RWPE2 (cell line): ENCODE measurements at regions not wholly inside any gene's neighbourhood (a gene's known extent, or its start where the extent isn't known, plus 50 kb on each side); places are given as distances from the start of the nearest gene placed in this dataset.

Source experiments
- ATAC-seq: fragments of 200-7000 bp; cut with Tn5 transposase; 3 replicates; pipeline ENCODE4 v1.9.1; 2021; ENCODE audit warnings: low read depth
- DNase-seq: peaks from one replicate; pipeline ENCODE4 v3.0.0-alpha.2; 2020; ENCODE audit warnings: low spot score
- H3K27ac ChIP-seq: fragments of 450-650 bp; 2 replicates; pipeline ENCODE4 v1.5.1; 2017; ENCODE audit warnings: mild to moderate bottlenecking; ENCODE audit not compliant: poor library complexity, severe bottlenecking
- H3K27me3 ChIP-seq: fragments of 250-450 bp; sonication (Bioruptor Pico); 2 replicates; pipeline ENCODE4 v1.5.1; 2021; ENCODE audit warnings: mild to moderate bottlenecking, moderate library complexity; ENCODE audit not compliant: insufficient read depth, poor library complexity, severe bottlenecking
- H3K36me3 ChIP-seq: fragments of 250-450 bp; sonication (Bioruptor Pico); 2 replicates; pipeline ENCODE4 v1.5.1; 2020; ENCODE audit warnings: low read depth, mild to moderate bottlenecking, moderate library complexity
- H3K4me1 ChIP-seq: fragments of 250-450 bp; sonication (Bioruptor Pico); 2 replicates; pipeline ENCODE4 v1.5.1; 2021; ENCODE audit warnings: mild to moderate bottlenecking, moderate library complexity; ENCODE audit not compliant: insufficient read depth, poor library complexity, severe bottlenecking
- H3K4me3 ChIP-seq: fragments of 250-450 bp; sonication (Bioruptor Pico); 2 replicates; pipeline ENCODE4 v1.5.1; 2021; ENCODE audit warnings: mild to moderate bottlenecking, moderate library complexity; ENCODE audit not compliant: severe bottlenecking
- H3K9me3 ChIP-seq: fragments of 250-450 bp; sonication (Bioruptor Pico); 2 replicates; pipeline ENCODE4 v1.5.1; 2021; ENCODE audit warnings: mild to moderate bottlenecking, moderate library complexity; ENCODE audit not compliant: severe bottlenecking
- CTCF ChIP-seq: fragments of 450-650 bp; IDR thresholded peaks from one replicate; pipeline ENCODE4 v1.5.1; 2017; ENCODE audit warnings: mild to moderate bottlenecking, moderate library complexity; ENCODE audit not compliant: poor library complexity, severe bottlenecking

DNA sequence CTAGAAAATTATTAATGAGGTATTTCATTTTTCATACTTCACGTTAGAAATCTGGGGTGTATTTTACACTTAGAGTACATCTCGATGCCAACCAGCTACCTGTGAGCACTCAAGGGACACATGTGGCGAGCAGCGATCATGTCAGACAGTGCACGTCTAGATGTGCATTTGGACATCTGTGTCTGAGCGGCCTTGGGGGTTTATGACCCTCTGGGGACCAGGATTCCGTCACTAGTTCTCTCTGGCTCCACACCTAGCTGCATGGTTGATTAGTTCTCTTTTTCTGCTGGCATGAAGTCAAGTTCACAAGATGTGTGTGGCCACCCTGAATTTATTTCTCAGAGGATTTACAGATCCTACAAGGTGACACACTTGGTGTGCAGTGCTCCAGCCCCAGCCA is 192.2 kb downstream of the TSN start:
- no peak overlapping the region for H3K27ac ChIP-seq
- no peaks in the 10 kb centered on the region for H3K27me3 ChIP-seq
- H3K9me3 ChIP-seq, result no peaks in the 10 kb centered on the region
- no peak for ATAC-seq
- no peak overlapping the region for H3K4me3 ChIP-seq
- no peak for TF ChIP-seq CTCF
- H3K4me1 ChIP-seq, result peaks cover 13% of the 10 kb centered on the region
- no peak for DNase-seq
- no peaks in the 10 kb centered on the region for H3K36me3 ChIP-seq

DNA sequence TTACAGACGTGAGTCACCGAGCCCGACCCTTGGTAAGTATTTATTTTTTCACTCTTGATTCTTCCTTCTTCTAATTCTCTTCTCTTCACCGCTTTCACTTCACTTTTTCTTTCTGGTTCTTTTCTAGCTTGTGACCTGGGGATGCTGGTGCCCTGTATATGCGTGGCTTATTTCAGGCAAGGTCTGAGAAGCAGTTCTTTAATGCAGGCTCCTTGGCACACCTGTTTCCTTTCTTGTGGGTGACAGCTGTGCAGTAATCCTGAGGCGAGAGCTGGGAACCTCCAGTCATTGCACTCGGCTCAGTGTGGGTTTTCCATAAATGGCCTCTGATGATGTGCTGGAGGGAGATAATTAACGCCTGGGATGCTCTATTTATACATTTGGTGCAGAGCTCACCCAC is 193.8 kb downstream of the TSN start:
- no peaks in the 10 kb centered on the region for H3K9me3 ChIP-seq
- DNase-seq (no peak), ATAC-seq (no peak)
- H3K4me1 ChIP-seq, result peaks cover 6% of the 10 kb centered on the region
- no peaks in the 10 kb centered on the region for H3K36me3 ChIP-seq
- H3K27ac ChIP-seq, result no peak overlapping the region
- H3K4me3 ChIP-seq, result no peak overlapping the region
- H3K27me3 ChIP-seq, result no peaks in the 10 kb centered on the region
- TF ChIP-seq CTCF, result no peak

GRCh38 chr2:121955426-121955825 is 200.0 kb downstream of the TSN start:
- DNase-seq (no peak), ATAC-seq (no peak)
- H3K4me1 ChIP-seq, result no peaks in the 10 kb centered on the region
- H3K27me3 ChIP-seq, result no peaks in the 10 kb centered on the region
- no peak for TF ChIP-seq CTCF
- H3K36me3 ChIP-seq, result no peaks in the 10 kb centered on the region
- no peak overlapping the region for H3K4me3 ChIP-seq
- H3K9me3 ChIP-seq, result no peaks in the 10 kb centered on the region
- no peak overlapping the region for H3K27ac ChIP-seq

- TF ChIP-seq CTCF, result no peak
- no peaks in the 10 kb centered on the region for H3K27me3 ChIP-seq
- no peaks in the 10 kb centered on the region for H3K9me3 ChIP-seq
- H3K27ac ChIP-seq, result no peak overlapping the region
- no peaks in the 10 kb centered on the region for H3K4me1 ChIP-seq
- no peak for DNase-seq
- no peaks in the 10 kb centered on the region for H3K36me3 ChIP-seq
- ATAC-seq, result no peak
- no peak overlapping the region for H3K4me3 ChIP-seq
These were observed 200.4 kb downstream of the TSN start for GRCh38 chr2:121955872-121956271.

DNA sequence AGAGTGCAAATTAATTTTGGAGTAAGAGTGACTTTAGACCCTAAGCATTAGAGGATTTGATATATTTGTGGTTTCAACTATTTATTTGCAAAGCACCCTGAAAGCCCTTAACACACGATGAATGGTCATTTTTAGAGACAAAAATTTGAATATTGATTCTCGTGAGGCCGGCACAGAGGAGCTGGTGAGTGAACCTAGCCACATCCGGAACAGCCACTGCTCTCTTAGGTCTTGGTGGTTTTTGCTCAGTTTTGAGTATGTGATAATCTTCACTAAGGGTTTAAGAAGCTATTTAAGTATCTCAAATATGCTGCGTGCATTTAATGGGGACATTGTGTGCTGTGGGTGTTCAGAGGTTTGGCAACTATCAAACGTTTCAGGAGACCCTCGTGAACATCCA is 204.8 kb downstream of the TSN start:
- Histone ChIP-seq H3K4me1 (no peaks in the 10 kb centered on the region), H3K27me3 (no peaks in the 10 kb centered on the region), H3K36me3 (no peaks in the 10 kb centered on the region), H3K4me3 (no peak overlapping the region), H3K9me3 (no peaks in the 10 kb centered on the region), H3K27ac (no peak overlapping the region)
- no peak for TF ChIP-seq CTCF
- DNase-seq (no peak), ATAC-seq (no peak)
